ENCODE measurements at regions not wholly inside any gene's neighbourhood (a gene's known extent, or its start where the extent isn't known, plus 50 kb on each side); places are given as distances from the start of the nearest gene placed in this dataset.
"Not testable (repeated sequence)": the region's sequence is repeated elsewhere in the genome, so short reads cannot be mapped to it uniquely, and the experiment has no call there.

GRCh38 chr7:24438232-24438631 lies 135.0 kb upstream of the PALS2 start:
- TF ChIP-seq ZFX (IDR thresholded peaks at IDR 0.05) (no peak), CTCF (conservative IDR thresholded peaks at IDR 0.05) (no peak)
- H3K27ac ChIP-seq, result no peak overlapping the region

- H3K27ac ChIP-seq, result not testable (repeated sequence)
Measured at GRCh38 chr7:24439104-24439503, 134.1 kb upstream of the PALS2 start.

GRCh38 chr7:24440892-24441291 lies 132.4 kb upstream of the PALS2 start:
- H3K27ac ChIP-seq, result no peak overlapping the region
- TF ChIP-seq CTCF (conservative IDR thresholded peaks at IDR 0.05) (no peak), ZFX (IDR thresholded peaks at IDR 0.05) (no peak)

- TF ChIP-seq CTCF (conservative IDR thresholded peaks at IDR 0.05) (no peak), ZFX (IDR thresholded peaks at IDR 0.05) (no peak)
- no peak overlapping the region for H3K27ac ChIP-seq
Measured at GRCh38 chr7:24441314-24442027, 131.8 kb upstream of the PALS2 start.

GRCh38 chr7:24442170-24442777 lies 131.0 kb upstream of the PALS2 start:
- no peak overlapping the region for H3K27ac ChIP-seq
- TF ChIP-seq ZFX (IDR thresholded peaks at IDR 0.05) (no peak), CTCF (conservative IDR thresholded peaks at IDR 0.05) (no peak)

- no peak for TF ChIP-seq CTCF (conservative IDR thresholded peaks at IDR 0.05)
- TF ChIP-seq ZFX (IDR thresholded peaks at IDR 0.05), result no peak
- no peak overlapping the region for H3K27ac ChIP-seq
Measured at GRCh38 chr7:24444666-24445440, 128.4 kb upstream of the PALS2 start.

- TF ChIP-seq CTCF (conservative IDR thresholded peaks at IDR 0.05) (no peak), ZFX (IDR thresholded peaks at IDR 0.05) (no peak)
- H3K27ac ChIP-seq, result no peak overlapping the region
Measured at GRCh38 chr7:24448038-24448437, 125.2 kb upstream of the PALS2 start.

- not testable (repeated sequence) for H3K27ac ChIP-seq
Measured at GRCh38 chr7:24449416-24449815, 123.8 kb upstream of the PALS2 start.

Measured in C4-2B (cell line).